NCI-H446 treated with DMSO at 0.1 percent for 48 hours (cell line): ENCODE measurements at regions not wholly inside any gene's neighbourhood (a gene's known extent, or its start where the extent isn't known, plus 50 kb on each side); places are given as distances from the start of the nearest gene placed in this dataset.
"Not testable (repeated sequence)": the region's sequence is repeated elsewhere in the genome, so short reads cannot be mapped to it uniquely, and the experiment has no call there.

Experiments used
- DNase-seq: peaks from one replicate; lab custom pipeline; 2025; lab: John Stamatoyannopoulos, UW

DNA sequence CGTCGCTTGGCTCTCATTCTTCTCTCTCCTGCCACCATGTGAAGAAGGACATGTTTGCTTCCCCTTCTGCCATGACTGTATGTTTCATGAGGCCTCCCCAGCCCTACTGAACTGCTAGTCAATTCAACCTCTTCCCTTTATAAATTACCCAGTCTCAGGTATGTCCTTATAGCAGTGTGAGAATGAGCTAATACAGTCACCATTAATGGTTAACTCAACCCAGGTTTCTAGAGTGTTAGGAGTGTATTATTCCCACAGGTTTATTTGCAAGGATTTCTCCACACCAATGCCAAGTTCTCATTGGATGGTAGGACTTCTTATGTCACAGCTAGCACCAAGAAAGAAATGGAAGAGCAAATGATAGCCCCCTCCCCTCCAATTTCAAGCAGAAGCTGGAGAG is 71.9 kb downstream of the DYNAP start:
- no peak for DNase-seq

DNA sequence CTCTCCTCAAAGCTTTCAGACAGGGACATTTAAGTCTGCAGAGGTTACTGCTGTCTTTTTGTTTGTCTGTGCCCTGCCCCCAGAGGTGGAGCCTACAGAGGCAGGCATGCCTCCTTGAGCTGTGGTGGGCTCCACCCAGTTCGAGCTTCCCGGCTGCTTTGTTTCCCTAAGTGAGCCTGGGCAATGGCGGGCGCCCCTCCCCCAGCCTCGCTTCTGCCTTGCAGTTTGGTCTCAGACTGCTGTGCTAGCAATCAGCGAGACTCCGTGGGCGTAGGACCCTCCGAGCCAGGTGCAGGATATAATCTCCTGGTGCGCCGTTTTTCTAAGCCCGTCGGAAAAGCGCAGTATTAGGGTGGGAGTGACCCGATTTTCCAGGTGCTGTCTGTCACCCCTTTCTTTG is 78.7 kb downstream of the DYNAP start:
- DNase-seq = not testable (repeated sequence)

GRCh38 chr18:54671291-54671881 is 80.3 kb downstream of the DYNAP start:
- DNase-seq = no peak

DNA sequence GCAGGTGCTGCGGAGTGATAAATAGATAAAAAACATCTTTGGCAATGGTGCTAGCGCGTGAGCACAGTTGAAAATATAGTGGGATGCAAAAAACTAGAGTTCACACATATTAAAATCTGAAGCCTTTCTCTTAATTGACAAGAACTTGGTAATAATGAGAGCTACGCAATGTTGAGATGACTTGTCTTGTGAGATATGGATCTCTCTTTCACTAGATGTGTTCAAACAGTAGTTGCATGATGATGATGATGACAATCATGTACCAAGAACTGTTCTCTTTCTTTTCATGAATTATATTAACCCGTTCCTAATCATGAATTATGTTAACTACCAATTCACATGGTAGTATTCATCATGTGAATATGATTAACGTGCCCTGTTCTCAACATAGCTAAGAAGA is 81.1 kb downstream of the DYNAP start:
- DNase-seq = no peak

- DNase-seq = no peak
These were observed 81.9 kb downstream of the DYNAP start for GRCh38 chr18:54672846-54673475.

DNA sequence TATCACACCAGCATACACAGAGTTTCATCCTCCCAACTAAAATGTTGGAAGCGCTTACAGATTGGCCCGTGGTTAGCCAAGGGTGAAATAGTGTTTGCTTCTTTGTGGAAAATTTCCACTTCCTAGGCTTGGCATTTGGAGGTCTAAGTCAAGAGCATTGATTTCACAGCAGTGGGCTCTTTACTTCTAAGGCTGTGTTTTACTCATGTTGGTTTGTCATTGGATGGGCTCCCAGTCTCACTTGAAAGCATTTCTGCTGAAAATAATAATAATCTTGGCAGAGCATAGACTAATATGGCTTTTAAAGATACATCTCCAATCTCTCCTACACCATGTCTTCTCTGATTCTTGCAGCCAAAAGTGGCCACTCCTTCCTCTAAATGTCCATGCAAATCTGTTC is 82.9 kb downstream of the DYNAP start:
- no peak for DNase-seq

DNA sequence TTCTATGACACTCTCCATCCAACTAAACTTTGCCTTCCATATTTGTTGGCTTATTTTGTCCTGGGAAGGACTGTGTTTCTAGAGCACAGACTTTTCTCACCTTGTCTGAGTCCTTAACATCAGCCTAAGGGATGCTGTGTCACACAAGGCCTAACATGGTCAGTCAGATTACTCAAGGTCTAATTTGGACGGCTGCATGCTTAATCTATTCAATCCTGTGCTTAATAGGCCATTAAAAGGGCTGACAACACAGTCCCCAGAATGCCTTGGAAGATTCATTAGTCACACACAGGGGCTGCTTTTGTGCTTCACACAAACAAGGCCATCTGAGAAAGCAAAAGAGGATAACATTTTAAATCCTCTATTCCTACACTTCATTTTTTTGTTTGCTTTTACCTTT is 84.0 kb downstream of the DYNAP start:
- DNase-seq = no peak

DNA sequence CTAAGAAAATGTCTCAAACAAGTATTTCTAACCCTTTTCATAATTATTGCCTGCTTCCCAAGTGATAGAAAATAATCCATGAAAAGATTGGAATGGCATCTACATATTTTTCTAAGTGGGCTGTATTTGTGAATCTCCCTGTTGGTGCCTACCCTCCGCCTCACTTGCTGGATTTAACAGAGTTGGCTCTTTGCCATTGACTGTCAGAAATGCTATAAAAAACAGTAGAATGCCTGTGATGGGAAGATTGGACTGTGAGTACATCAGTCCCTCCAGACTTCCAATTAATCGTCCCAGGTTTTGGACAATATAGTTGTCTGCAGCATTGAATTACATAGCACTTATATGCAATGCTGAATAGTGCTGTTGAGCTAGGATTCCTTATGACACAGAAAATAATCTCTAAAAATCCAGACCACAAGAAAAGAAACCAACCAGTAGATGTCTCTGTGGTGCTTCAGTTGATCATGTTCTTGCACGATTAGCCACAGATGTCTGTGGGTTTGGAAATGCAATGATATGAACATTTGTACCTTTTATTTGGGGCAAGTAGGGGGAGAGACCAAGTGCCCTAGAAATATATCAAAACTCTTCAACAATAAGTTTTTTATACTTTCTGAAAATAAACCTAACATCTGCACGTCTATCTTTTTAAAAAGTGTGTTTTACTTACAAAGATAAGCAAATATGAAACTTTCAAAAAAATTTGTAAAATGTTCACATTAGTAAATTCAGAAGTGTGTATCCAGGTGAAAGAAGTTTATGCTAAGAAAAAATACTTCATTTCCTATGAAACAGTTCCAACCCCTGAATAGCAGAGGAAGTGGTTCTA is 88.5 kb downstream of the DYNAP start:
- peak; percentile 13 for DNase-seq

GRCh38 chr18:54684784-54685183 is 93.7 kb downstream of the DYNAP start:
- DNase-seq = no peak

- no peak for DNase-seq
These were observed 98.3 kb downstream of the DYNAP start for GRCh38 chr18:54689319-54689718.

DNA sequence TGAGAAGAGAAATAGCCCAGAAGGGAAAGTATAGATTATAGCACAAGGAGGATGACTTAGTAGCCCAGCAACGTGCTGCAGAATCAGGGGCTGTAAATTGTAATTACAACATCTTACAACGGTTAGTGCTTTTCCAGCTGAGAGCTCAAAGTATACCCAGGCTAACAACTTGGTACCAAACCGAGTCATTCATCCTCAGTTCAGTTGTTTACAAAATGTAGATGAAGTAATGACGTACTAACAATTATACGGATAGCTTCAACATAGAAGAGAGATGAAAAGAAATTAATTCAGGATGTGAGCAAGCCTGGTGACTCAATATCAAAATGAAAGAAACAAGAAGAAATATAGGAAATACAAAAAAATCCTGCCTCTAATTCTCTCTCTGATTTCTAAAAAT is 99.2 kb downstream of the DYNAP start:
- DNase-seq = no peak

DNA sequence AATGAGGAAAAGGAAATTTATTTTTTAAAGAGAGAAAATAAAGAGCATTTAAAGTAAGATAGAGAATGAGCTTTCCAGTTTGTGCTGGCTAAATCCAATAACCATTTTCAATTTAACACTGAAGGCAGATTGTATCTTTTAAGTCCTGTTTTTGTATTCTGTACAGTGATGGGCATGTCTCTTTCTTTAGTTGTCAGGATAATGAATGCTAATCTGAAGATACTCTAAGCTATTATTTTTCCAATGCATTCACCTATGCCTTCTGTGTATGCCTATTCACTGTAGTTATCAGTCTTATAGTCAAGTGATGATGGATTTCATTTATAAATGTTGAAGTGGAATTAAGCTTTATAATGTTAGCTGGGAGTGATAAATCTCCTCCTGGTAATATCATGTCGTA is 101.4 kb downstream of the DYNAP start:
- no peak for DNase-seq

GRCh38 chr18:54696616-54697293 is 105.7 kb downstream of the DYNAP start:
- DNase-seq = no peak

DNA sequence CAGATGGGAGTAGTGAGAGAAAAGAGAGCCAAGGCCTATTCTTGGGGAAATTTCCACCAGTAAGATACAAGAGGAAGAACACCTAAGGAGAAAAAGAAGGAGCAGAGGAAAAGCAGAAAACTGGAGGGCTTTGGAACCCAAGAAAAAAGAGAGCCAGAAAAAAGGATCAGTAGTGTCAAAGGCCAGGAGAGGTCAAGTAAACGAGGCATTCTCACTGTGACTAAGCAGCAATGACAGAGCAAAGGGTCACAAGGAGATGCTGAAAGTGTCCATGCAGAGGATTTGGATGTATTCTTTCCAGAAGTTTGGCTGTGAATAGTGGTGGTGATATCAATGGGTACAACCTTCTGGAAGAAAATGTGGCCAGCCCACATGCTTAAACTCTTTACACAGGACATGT is 109.5 kb downstream of the DYNAP start:
- no peak for DNase-seq

- no peak for DNase-seq
These were observed 111.6 kb downstream of the DYNAP start for GRCh38 chr18:54702686-54703085.

- no peak for DNase-seq
These were observed 118.0 kb upstream of the RAB27B start for GRCh38 chr18:54710074-54710899.

DNA sequence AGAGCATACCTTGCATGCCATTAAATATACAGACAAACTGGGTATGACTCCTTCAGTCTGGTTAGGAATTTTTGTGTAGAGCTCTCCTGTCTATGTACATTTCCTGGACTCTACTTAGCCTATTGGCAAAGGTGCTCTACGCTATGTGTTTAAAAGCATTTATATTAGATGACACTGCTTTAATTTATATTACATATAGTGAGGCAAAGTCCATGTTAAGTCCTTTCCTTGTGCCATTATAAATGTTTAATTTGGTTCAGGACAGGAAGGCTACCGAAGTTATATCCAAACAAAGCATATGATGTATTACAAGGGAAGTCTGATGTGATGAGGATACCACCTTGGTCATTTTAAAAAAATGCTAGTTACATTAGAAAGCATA is 117.4 kb upstream of the RAB27B start:
- no peak for DNase-seq

- no peak for DNase-seq
These were observed 116.0 kb upstream of the RAB27B start for GRCh38 chr18:54712306-54712705.

- no peak for DNase-seq
These were observed 115.5 kb upstream of the RAB27B start for GRCh38 chr18:54712758-54713157.

- no peak for DNase-seq
These were observed 114.9 kb upstream of the RAB27B start for GRCh38 chr18:54713386-54713785.

GRCh38 chr18:54714851-54715250 is 113.4 kb upstream of the RAB27B start:
- no peak for DNase-seq

GRCh38 chr18:54716586-54716985 is 111.7 kb upstream of the RAB27B start:
- DNase-seq = no peak
